AG04450 (cell line): ENCODE measurements at regions not wholly inside any gene's neighbourhood (a gene's known extent, or its start where the extent isn't known, plus 50 kb on each side); places are given as distances from the start of the nearest gene placed in this dataset.
"Not testable (repeated sequence)": the region's sequence is repeated elsewhere in the genome, so short reads cannot be mapped to it uniquely, and the experiment has no call there.

Source experiments
- CTCF ChIA-PET: fragments of 300-600, 350-600 bp; formaldehyde crosslinking; extraction: SDS; loops from one replicate; lab custom pipeline; 2022; ENCODE audit warnings: antibody characterized with exemption, inconsistent platforms; lab: Charles Lee
- POLR2A ChIA-PET: fragments of 350-600 bp; formaldehyde crosslinking; extraction: SDS; loops from one replicate; lab custom pipeline; 2021; ENCODE audit warnings: antibody characterized with exemption, inconsistent platforms; lab: Yijun Ruan, JAX
- DNase-seq: peaks from one replicate; pipeline ENCODE4 v3.0.0-alpha.2; 2011; ENCODE audit warnings: low read depth, low spot score
- H3K27ac ChIP-seq: one replicate; pipeline ENCODE4 v1.5.1; 2012; ENCODE audit warnings: low read depth, low read length, control low read depth
- H3K27me3 ChIP-seq: one replicate; pipeline ENCODE4 v1.6.0; 2012; ENCODE audit warnings: low read length; ENCODE audit not compliant: control insufficient read depth, insufficient read depth
- H3K4me3 ChIP-seq: 2 replicates; pipeline ENCODE4 v1.5.1; 2011; ENCODE audit warnings: mild to moderate bottlenecking, low read depth, low read length, control low read depth
- H3K9me3 ChIP-seq: 2 replicates; pipeline ENCODE4 v1.5.1; 2012; ENCODE audit warnings: low read length; ENCODE audit not compliant: control insufficient read depth, insufficient read depth
- CTCF ChIP-seq: IDR thresholded peaks from 2 replicates; pipeline ENCODE4 v1.5.1; 2011; ENCODE audit warnings: low read depth, low read length, control low read depth, inconsistent platforms

DNA sequence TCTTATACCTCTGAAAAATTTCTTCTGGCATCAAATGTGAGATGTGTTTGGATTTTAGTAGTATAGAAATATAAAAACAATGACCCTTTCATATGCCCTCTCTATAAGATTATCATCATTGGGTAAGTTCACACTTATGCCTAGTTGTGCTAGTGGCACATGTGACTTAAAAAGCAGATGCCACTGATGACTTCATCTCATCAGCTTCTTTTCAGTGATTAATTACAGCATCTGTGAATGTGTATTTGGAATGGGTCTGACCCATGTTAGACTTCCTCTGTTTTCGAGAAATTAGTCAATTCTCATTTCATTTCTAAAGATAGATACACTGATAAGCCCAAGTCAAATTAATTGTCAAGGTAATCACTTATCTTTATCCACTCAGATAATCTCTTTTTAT is 698.7 kb downstream of the GABRG1 start:
- CTCF ChIA-PET = no interaction called here
- no peaks in the 10 kb centered on the region for H3K27me3 ChIP-seq
- H3K4me3 ChIP-seq = no peak overlapping the region
- H3K27ac ChIP-seq = no peak overlapping the region
- DNase-seq = no peak
- POLR2A ChIA-PET = no interaction called here
- H3K9me3 ChIP-seq = peaks cover 4% of the 10 kb centered on the region
- TF ChIP-seq CTCF = no peak

- no peak for TF ChIP-seq CTCF
- Histone ChIP-seq H3K27ac (no peak overlapping the region), H3K27me3 (no peaks in the 10 kb centered on the region), H3K4me3 (no peak overlapping the region), H3K9me3 (peaks cover 8% of the 10 kb centered on the region)
- no peak for DNase-seq
- ChIA-PET CTCF (no interaction called here), POLR2A (no interaction called here)
These were observed 697.5 kb upstream of the GNPDA2 start for GRCh38 chr4:45423896-45424295.

- POLR2A ChIA-PET, H3K27me3 ChIP-seq, H3K4me3 ChIP-seq, DNase-seq, H3K9me3 ChIP-seq, CTCF ChIA-PET, H3K27ac ChIP-seq: not testable (repeated sequence)
These were observed 693.8 kb upstream of the GNPDA2 start for GRCh38 chr4:45420091-45420674.

DNA sequence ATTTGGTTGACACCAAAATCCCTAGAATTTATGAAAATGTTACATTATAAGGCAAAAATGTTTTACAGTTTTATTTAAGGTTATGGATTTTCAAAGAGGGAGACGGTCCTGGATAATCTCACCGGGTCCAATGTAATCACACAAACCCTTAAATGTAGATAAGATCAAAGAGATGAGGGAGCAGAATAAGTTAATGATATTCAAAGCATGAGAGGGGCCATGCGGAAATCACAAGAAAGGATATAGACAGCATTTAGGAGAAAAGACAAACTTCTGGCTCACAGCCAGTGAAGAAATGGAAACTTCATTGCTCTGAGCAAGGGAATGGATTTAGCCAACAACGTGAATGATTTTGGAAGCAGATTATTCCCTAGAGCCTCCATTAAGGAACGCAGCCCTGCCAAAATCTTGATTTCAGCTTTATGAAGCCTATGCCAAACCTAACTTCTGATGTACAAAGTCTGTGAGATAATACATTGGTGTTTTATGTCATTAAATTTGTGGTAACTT is 684.4 kb upstream of the GNPDA2 start:
- Histone ChIP-seq H3K4me3 (no peak overlapping the region), H3K27me3 (no peaks in the 10 kb centered on the region), H3K9me3 (no peaks in the 10 kb centered on the region), H3K27ac (no peak overlapping the region)
- no peak for DNase-seq
- TF ChIP-seq CTCF = no peak
- POLR2A ChIA-PET = no interaction called here
- CTCF ChIA-PET = no interaction called here

DNA sequence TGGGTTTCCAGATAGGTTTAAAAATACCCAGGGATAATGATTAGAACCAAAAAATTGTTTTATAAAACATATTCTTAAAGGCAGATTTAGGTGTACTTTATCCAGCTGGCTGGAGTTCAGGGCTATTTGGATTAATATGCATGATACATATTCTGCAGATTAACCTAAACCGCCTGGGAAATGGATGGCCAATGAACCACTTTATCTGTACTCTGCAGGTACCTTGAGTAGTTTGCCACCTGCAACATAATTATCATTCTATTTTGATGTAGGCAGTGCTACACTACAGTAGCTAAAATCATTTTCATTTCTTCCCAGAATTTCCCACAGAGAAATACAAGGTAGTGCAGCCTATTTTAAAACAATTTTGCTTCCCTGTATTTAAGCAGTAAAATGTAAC is 683.2 kb upstream of the GNPDA2 start:
- no peaks in the 10 kb centered on the region for H3K9me3 ChIP-seq
- H3K4me3 ChIP-seq = no peak overlapping the region
- CTCF ChIA-PET = no interaction called here
- TF ChIP-seq CTCF = no peak
- no peaks in the 10 kb centered on the region for H3K27me3 ChIP-seq
- DNase-seq = no peak
- no peak overlapping the region for H3K27ac ChIP-seq
- POLR2A ChIA-PET = no interaction called here
